HCT116 (cell line): ENCODE measurements at regions not wholly inside any gene's neighbourhood (a gene's known extent, or its start where the extent isn't known, plus 50 kb on each side); places are given as distances from the start of the nearest gene placed in this dataset.

Experiments used
- ATAC-seq: fragments of 200-7000 bp; cut with Tn5 transposase; 2 replicates; pipeline ENCODE4 v1.9.1; 2020; ENCODE audit warnings: mild to moderate bottlenecking, moderate library complexity
- BruUV-seq: library from RNA; stranded (reverse); fragments of 400-500 nt; replicated peaks from 2 replicates; lab custom pipeline; 2021; lab: Mats Ljungman, UMichigan
- CTCF ChIA-PET: fragments of 300-600 bp; sonication (Branson Sonifier 250); formaldehyde crosslinking; loops from one replicate; lab custom pipeline; 2021; ENCODE audit warnings: antibody characterized with exemption; lab: Charles Lee
- POLR2A ChIA-PET: fragments of 300-600, 350-600 bp; sonication (Branson Sonifier 250); formaldehyde crosslinking; loops from one replicate; lab custom pipeline; 2021; ENCODE audit warnings: antibody characterized with exemption; lab: Charles Lee
- RAD21 ChIA-PET, 2 experiments: fragments of 300-600 bp; sonication (Branson Sonifier 250); formaldehyde crosslinking; loops; one replicate each; lab custom pipeline; 2023; ENCODE audit warnings: low total read pairs in 2 of 2; ENCODE audit not compliant: uncharacterized antibody in 2 of 2, unreplicated experiment in 2 of 2, low non-redundant PET in 1 of 2; lab: Charles Lee
- DNase-seq: peaks from one replicate; pipeline ENCODE4 v3.0.0-alpha.2; 2010; ENCODE audit warnings: low read depth, low spot score
- H2AFZ ChIP-seq: fragments of 200-600 bp; shearing (Covaris generic), sonication (generic); 2 replicates; pipeline ENCODE4 v1.6.1; 2017; ENCODE audit warnings: low read depth, mixed run types, mixed read lengths, antibody characterized with exemption, low read length; ENCODE audit not compliant: poor library complexity, severe bottlenecking
- H3K27ac ChIP-seq: 2 replicates; pipeline ENCODE4 v1.5.1; 2012; ENCODE audit warnings: low read depth, low read length
- H3K27me3 ChIP-seq: fragments of 200-600 bp; sonication (generic); 2 replicates; pipeline ENCODE4 v1.6.1; 2016; ENCODE audit warnings: mixed run types, low read length, mixed read lengths; ENCODE audit not compliant: insufficient read depth
- H3K36me3 ChIP-seq, 2 experiments: fragments of 200-500 bp in 1 of 2; fragments of 200-600 bp in 1 of 2; sonication (Bioruptor generic) in 1 of 2; sonication (generic) in 1 of 2; 2 replicates each; pipeline versions ENCODE4 v1.5.1 to v1.6.1; 2014 to 2016; ENCODE audit warnings: low read length in 2 of 2, inconsistent platforms in 1 of 2, mixed read lengths in 1 of 2, mixed run types in 1 of 2; ENCODE audit not compliant: insufficient read depth in 2 of 2, control insufficient read depth in 1 of 2
- H3K4me1 ChIP-seq, 2 experiments: fragments of 200-600 bp in 1 of 2; sonication (generic) in 1 of 2; 2 replicates each; pipeline versions ENCODE4 v1.5.1 to v1.6.1; 2012 to 2017; ENCODE audit warnings: low read length in 2 of 2, inconsistent platforms in 1 of 2, mild to moderate bottlenecking in 1 of 2, mixed read lengths in 1 of 2, mixed run types in 1 of 2, moderate library complexity in 1 of 2; ENCODE audit not compliant: insufficient read depth in 2 of 2, control insufficient read depth in 1 of 2
- H3K4me2 ChIP-seq: fragments of 200-600 bp; sonication (generic); 2 replicates; pipeline ENCODE4 v1.6.1; 2017; ENCODE audit warnings: mixed run types, low read length, mixed read lengths
- H3K4me3 ChIP-seq, 2 experiments: fragments of 200-600 bp in 1 of 2; sonication (generic) in 1 of 2; replicated peaks in 1 of 2; 2 replicates each; pipeline ENCODE4 v1.5.1; 2011 to 2016; ENCODE audit warnings: low read length in 2 of 2, control low read depth in 1 of 2, low read depth in 1 of 2, mild to moderate bottlenecking in 1 of 2, mixed read lengths in 1 of 2, mixed run types in 1 of 2
- H3K79me2 ChIP-seq: fragments of 200-600 bp; sonication (generic); 2 replicates; pipeline ENCODE4 v1.6.1; 2017; ENCODE audit warnings: mild to moderate bottlenecking, mixed run types, low read length, moderate library complexity, mixed read lengths; ENCODE audit not compliant: insufficient read depth
- H3K9ac ChIP-seq: fragments of 200-600 bp; sonication (generic); 2 replicates; pipeline ENCODE4 v1.6.1; 2016; ENCODE audit warnings: low read length, mixed read lengths
- H3K9me2 ChIP-seq: fragments of 200-600 bp; sonication (generic), shearing (Covaris generic); 2 replicates; pipeline ENCODE4 v1.6.1; 2017; ENCODE audit warnings: mixed run types, mild to moderate bottlenecking, moderate library complexity; ENCODE audit not compliant: insufficient read depth
- H3K9me3 ChIP-seq, 2 experiments: fragments of 200-500 bp in 1 of 2; fragments of 200-600 bp in 1 of 2; sonication (Bioruptor generic) in 1 of 2; sonication (generic) in 1 of 2; 2 replicates each; pipeline ENCODE4 v1.6.1; 2014 to 2017; ENCODE audit warnings: low read length in 2 of 2, mixed read lengths in 2 of 2, inconsistent platforms in 1 of 2, low read depth in 1 of 2, mild to moderate bottlenecking in 1 of 2, mixed run types in 1 of 2, moderate library complexity in 1 of 2; ENCODE audit not compliant: control insufficient read depth in 1 of 2, insufficient read depth in 1 of 2
- H4K20me1 ChIP-seq: fragments of 200-600 bp; sonication (generic), shearing (Covaris generic); 2 replicates; pipeline ENCODE4 v1.6.1; 2017; ENCODE audit warnings: mixed run types, mild to moderate bottlenecking, moderate library complexity; ENCODE audit not compliant: insufficient read depth
- ATF3 ChIP-seq: IDR thresholded peaks from 2 replicates; pipeline ENCODE4 v1.6.1; 2012
- CBX3 ChIP-seq: IDR thresholded peaks from 2 replicates; pipeline ENCODE4 v1.6.1; 2012; ENCODE audit warnings: low read depth
- CEBPB ChIP-seq: IDR thresholded peaks from 2 replicates; pipeline ENCODE4 v1.6.1; 2012; ENCODE audit warnings: low read depth
- CTCF ChIP-seq, 3 experiments: fragments of 200-600 bp in 1 of 3; sonication (generic) in 1 of 3; IDR thresholded peaks in 2 of 3; conservative IDR thresholded peaks in 1 of 3; 2 replicates each; pipeline ENCODE4 v1.5.1; 2012 to 2017; ENCODE audit warnings: low read depth in 2 of 3, low read length in 2 of 3, antibody characterized with exemption in 1 of 3, borderline replicate concordance in 1 of 3, control low read depth in 1 of 3, mild to moderate bottlenecking in 1 of 3, mixed read lengths in 1 of 3, mixed run types in 1 of 3, moderate library complexity in 1 of 3; ENCODE audit not compliant: insufficient read depth in 1 of 3
- ELF1 ChIP-seq: IDR thresholded peaks from 2 replicates; pipeline ENCODE4 v1.6.1; 2012; ENCODE audit warnings: low read depth, borderline replicate concordance
- EZH2 ChIP-seq: fragments of 200-600 bp; sonication (generic); IDR thresholded peaks from 2 replicates; pipeline ENCODE4 v1.6.1; 2017; ENCODE audit warnings: antibody characterized with exemption, mixed run types
- FOSL1 ChIP-seq: IDR thresholded peaks from 2 replicates; pipeline ENCODE4 v1.6.1; 2012; ENCODE audit warnings: low read depth
- JUND ChIP-seq: IDR thresholded peaks from 2 replicates; pipeline ENCODE4 v1.6.1; 2012
- MAX ChIP-seq: IDR thresholded peaks from 2 replicates; pipeline ENCODE4 v1.6.1; 2012
- RAD21 ChIP-seq: IDR thresholded peaks from 2 replicates; pipeline ENCODE4 v1.6.1; 2012; ENCODE audit warnings: low read depth, mild to moderate bottlenecking
- REST ChIP-seq: IDR thresholded peaks from 2 replicates; pipeline ENCODE4 v1.6.1; 2012; ENCODE audit warnings: low read depth
- SRF ChIP-seq: IDR thresholded peaks from 2 replicates; pipeline ENCODE4 v1.6.1; 2012; ENCODE audit warnings: low read depth
- ZBTB33 ChIP-seq: IDR thresholded peaks from 2 replicates; pipeline ENCODE4 v1.6.1; 2011; ENCODE audit warnings: mild to moderate bottlenecking, low read length, moderate library complexity; ENCODE audit not compliant: insufficient replicate concordance; ENCODE audit errors: extremely low read depth
- intact Hi-C: fragments of 100-400 bp; cut with micrococcal nuclease; formaldehyde crosslinking; loops from 2 replicates; pipeline ENCODE4 v1.10.0; 2022

GRCh38 chr20:60334911-60335310, 376.7 kb downstream of the CDH26 start:
- H3K4me3 ChIP-seq = no peak overlapping the region
- H4K20me1 ChIP-seq = no peaks in the 10 kb centered on the region
- ChIA-PET POLR2A (no interaction called here), CTCF (no interaction called here)
- H2AFZ ChIP-seq = no peak overlapping the region
- intact Hi-C loops = no loop called here
- H3K9me2 ChIP-seq = no peaks in the 10 kb centered on the region
- ATAC-seq = no peak
- no peaks in the 10 kb centered on the region for H3K79me2 ChIP-seq
- no peak for DNase-seq
- no peaks in the 10 kb centered on the region for H3K27me3 ChIP-seq
- no peak overlapping the region for H3K27ac ChIP-seq
- BruUV-seq = no TSS peak
- H3K9me3 ChIP-seq = peaks cover 7 to 11% of the 10 kb centered on the region in 2 experiments; a peak in 2 of 4 replicates
- no peaks in the 10 kb centered on the region for H3K4me1 ChIP-seq
- no peak for TF ChIP-seq ELF1
- TF ChIP-seq RAD21 = no peak
- TF ChIP-seq ZBTB33 = no peak
- no peak for TF ChIP-seq CTCF (IDR thresholded peaks at IDR 0.05 in 2 of 3, conservative IDR thresholded peaks at IDR 0.05 in 1 of 3; ENCODE audit: borderline replicate concordance in 1 of 3, insufficient read depth in 1 of 3, low read depth in 2 of 3, low read length in 2 of 3)
- TF ChIP-seq CBX3 = no peak
- TF ChIP-seq EZH2 = no peak
- TF ChIP-seq REST = no peak
- no peak for TF ChIP-seq SRF
- TF ChIP-seq FOSL1 = no peak
- no peak for TF ChIP-seq ATF3
- TF ChIP-seq MAX = no peak
- TF ChIP-seq CEBPB = no peak
- no peak for TF ChIP-seq JUND
- TF ChIP-seq, all 23 proteins: peak for 0
- H3K4me2 ChIP-seq = no peak overlapping the region
- H3K9ac ChIP-seq = no peak overlapping the region
- H3K36me3 ChIP-seq = no peaks in the 10 kb centered on the region
- RAD21 ChIA-PET = no interaction called here
